Ishikawa (cell line): ENCODE measurements at regions not wholly inside any gene's neighbourhood (a gene's known extent, or its start where the extent isn't known, plus 50 kb on each side); places are given as distances from the start of the nearest gene placed in this dataset.

Experiments used
- CEBPB ChIP-seq: IDR thresholded peaks from 2 replicates; pipeline ENCODE4 v1.6.1; 2012
- EGR1 ChIP-seq: IDR thresholded peaks from 2 replicates; pipeline ENCODE4 v1.6.1; 2012
- RAD21 ChIP-seq: IDR thresholded peaks from 2 replicates; pipeline ENCODE4 v1.6.1; 2012; ENCODE audit warnings: low read depth
- TAF1 ChIP-seq: IDR thresholded peaks from 2 replicates; pipeline ENCODE4 v1.6.1; 2012; ENCODE audit warnings: low read depth, mild to moderate bottlenecking

DNA sequence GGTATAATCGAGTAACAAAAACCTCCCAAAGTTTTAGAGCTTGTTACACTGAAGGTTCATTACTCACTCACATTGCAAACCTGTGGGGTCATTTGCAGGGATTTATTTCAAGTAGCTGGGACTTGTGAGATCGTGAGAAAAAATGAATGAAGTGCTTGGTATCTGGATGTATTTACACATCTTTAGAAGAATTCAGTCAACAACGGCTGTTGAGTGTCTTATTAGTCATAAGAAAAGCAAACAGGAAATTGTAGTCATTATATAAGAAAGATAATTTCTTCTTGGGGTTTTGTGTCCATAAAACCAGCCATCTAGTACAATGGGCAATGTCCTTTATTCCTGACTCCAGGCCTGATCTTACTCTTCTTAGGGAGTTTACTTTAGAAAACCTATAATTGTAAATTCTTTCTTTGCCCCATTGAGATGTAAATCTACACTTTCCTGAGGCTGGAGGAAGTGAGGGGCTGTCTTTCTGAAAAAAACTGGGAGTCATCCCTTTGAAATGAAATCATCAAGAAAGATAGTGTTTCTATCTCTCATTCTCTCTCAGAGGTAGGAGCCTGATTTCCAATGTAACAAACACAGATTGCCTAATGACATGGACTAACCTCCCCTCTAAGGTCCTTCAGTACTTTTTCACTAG is 202.5 kb upstream of the ASCC3 start:
- no peak for TF ChIP-seq TAF1
- no peak for TF ChIP-seq CEBPB
- TF ChIP-seq EGR1: no peak
- TF ChIP-seq RAD21: no peak
